Esophagus muscularis mucosa (tissue), 4 donors: ENCODE measurements at regions not wholly inside any gene's neighbourhood (a gene's known extent, or its start where the extent isn't known, plus 50 kb on each side); places are given as distances from the start of the nearest gene placed in this dataset.

Source experiments
- CTCF ChIP-seq, 3 experiments: fragments of 200-600 bp in 2 of 3; fragments of 450-650 bp in 1 of 3; sonication (generic) in 2 of 3; IDR thresholded peaks; one replicate each; pipeline ENCODE4 v1.5.1; 2017 to 2019; ENCODE audit warnings: antibody characterized with exemption in 3 of 3, mild to moderate bottlenecking in 2 of 3, moderate library complexity in 1 of 3
- EP300 ChIP-seq: sonication (generic); formaldehyde crosslinking; IDR thresholded peaks from one replicate; pipeline ENCODE4 v1.6.1; 2017; ENCODE audit warnings: antibody characterized with exemption
- POLR2A ChIP-seq: fragments of 450-650 bp; IDR thresholded peaks from one replicate; pipeline ENCODE4 v1.6.1; 2017; ENCODE audit warnings: antibody characterized with exemption, moderate library complexity, mild to moderate bottlenecking, low read depth
- POLR2AphosphoS5 ChIP-seq, 2 donors: sonication (generic); formaldehyde crosslinking; IDR thresholded peaks; one replicate each; pipeline ENCODE4 v1.6.1; 2017; ENCODE audit warnings: antibody characterized with exemption in 2 of 2

DNA sequence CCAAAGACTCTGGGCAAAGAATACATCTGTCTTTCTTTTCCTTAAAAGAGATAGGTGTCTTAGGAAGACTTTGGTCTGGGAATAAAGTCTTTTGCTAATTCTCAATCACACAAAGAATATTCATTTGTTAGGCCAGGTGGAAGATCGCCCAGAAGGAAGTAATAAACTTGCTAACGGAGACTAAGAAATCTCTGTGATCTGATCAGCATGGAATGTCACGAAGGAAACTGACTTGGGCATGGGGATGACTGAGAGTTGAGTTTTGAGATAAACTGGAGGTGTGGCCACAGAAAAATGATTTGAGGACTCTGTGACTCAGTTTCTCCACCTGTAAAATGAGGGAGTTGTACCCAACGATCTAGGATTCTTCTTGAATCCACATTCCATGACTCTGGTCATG lies 161.1 kb upstream of the SVIL start:
- no peak for TF ChIP-seq CTCF (IDR thresholded peaks at IDR 0.05)
- no peak for TF ChIP-seq POLR2A
- no peak for TF ChIP-seq EP300
- TF ChIP-seq POLR2AphosphoS5 (IDR thresholded peaks at IDR 0.05) = no peak
